AML-193 (cell line): ENCODE measurements at regions not wholly inside any gene's neighbourhood (a gene's known extent, or its start where the extent isn't known, plus 50 kb on each side); places are given as distances from the start of the nearest gene placed in this dataset.

ENCODE experiments used
- DNase-seq, 2 experiments: peaks; one replicate each; lab custom pipeline; 2025; lab: John Stamatoyannopoulos, UW

DNA sequence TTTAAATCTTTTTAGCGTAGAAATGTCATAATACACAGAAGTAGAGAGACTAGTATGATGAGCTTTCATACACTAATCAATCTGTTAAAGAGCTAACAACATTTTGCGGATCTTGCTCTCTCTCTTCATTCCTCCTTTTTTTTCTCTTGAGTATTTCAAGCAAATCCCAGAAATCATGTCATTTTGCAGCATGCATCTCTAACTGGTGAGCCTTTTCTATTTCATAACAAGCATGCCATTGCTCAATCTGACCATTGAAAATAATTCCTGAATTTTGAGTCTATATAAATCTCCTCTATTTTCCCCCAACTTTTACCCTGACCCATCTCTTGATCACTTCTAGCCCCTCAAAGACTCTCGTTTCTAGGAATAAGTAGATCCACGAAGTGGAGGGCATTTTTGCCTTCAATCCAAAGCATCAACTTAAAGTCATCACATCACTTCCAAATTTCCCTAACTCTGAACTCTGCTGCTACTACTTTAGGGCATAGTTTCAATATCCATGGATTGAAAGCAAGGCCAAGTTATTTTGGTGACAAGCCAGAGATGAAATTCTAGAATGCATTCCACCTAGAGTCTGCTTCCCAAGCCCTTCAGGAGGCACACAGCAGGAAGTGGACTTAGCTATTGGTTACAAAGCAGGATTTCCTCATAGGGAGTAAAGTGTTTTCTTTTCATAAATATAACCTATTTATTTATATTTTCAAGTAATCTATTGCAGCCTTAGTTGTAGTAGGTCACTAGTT lies 253.5 kb upstream of the ZPLD1 start:
- no peak for DNase-seq

DNA sequence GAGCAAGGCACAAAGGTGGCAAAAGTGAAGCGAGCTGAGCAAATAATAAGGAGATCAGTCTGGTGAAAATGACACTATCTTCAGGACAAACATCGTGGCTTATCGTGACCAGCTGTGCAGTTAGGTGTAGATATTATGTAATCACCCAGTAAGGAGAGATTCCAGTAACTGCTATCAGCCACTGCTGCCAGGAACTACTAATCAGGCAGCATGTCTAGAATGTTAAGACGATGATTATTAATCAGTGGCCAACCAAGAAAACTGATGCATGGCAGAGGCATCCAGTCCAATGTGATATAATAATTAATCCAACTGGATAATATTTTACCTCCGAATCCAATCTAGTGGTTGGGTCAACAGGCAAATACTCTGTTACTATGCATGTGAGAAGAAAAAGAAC lies 252.7 kb upstream of the ZPLD1 start:
- DNase-seq: no peak

DNA sequence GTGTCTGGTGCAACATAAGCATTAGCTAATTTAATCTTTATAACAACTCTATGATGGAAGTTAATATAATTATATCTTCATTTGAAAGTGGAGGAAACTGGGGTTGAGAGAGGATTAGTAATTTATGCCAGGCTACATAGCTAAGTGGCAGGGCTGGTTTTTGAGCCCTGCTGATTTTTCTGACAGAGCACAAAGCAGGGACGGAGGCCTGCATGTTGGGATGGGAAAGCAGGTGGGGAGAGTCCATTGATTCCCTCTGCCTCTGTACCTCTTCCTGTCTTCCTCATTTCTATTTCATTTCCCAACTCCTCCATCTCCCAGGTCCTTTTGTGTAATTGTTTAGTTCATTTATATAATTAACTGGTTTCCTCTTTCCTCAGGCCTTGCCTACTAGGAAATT lies 251.6 kb upstream of the ZPLD1 start:
- DNase-seq: no peak

DNA sequence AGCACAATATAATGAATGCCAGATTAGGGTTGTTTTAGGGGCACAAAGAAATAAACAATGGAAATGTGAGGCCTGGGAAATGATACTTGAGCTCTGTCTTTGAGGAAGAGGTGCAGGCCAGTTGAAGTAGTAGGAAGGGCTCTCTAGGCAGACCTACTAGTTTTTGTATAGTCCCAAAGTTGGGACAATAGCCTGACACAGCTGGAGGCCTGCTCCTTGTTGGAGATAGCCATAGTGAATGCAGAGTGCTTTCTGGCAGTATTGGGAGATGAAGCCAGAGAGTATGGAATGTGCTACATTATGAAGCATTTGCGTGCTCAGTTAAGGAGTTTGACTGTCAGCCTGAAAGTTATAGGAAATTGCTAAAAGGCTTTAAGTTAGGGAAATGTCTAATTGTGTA lies 251.2 kb upstream of the ZPLD1 start:
- no peak for DNase-seq

DNA sequence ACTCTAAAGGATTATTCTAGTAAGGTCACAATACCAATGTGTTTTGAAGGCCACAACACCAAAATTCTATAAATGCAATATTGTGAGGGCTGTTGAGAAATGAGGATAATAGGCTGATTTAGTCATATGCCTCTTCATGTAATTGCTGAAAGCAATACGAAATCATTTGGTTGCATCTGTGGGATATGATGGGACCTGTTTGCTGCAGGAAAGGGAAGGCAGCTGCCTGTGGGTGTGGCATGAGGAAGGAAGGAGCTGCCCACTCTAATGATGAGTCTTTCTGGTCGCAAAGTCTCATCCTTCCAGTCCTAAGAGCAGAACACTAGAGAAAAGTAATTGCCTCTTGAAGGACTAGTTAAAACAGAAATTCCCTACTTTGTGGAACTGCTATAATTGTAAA lies 245.3 kb upstream of the ZPLD1 start:
- DNase-seq: no peak

GRCh38 chr3:102189956-102190723 lies 244.7 kb upstream of the ZPLD1 start:
- DNase-seq: no peak

- no peak for DNase-seq
Measured at GRCh38 chr3:102192575-102192974, 242.2 kb upstream of the ZPLD1 start.

DNA sequence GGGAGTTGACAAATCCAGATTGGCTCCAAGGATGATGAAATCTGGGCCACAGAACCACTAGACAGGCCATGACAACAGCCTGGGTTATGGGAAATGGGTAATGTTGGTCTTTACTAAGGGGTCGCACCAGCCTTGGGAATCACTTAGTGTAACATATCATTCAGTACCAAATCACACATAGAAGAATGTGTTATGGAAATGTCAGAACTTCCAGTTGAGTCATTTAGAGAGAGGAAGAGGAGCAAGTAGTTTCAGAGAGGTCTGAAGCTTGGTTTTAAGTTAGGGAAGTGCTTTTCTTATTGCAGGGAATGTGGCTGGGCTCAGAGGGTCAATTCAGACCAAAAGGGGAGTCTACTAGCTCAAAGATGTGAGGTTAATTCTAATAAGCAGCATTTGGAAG lies 241.6 kb upstream of the ZPLD1 start:
- no peak for DNase-seq

GRCh38 chr3:102194001-102194400 lies 240.8 kb upstream of the ZPLD1 start:
- no peak for DNase-seq

GRCh38 chr3:102194760-102195159 lies 240.1 kb upstream of the ZPLD1 start:
- DNase-seq: no peak

DNA sequence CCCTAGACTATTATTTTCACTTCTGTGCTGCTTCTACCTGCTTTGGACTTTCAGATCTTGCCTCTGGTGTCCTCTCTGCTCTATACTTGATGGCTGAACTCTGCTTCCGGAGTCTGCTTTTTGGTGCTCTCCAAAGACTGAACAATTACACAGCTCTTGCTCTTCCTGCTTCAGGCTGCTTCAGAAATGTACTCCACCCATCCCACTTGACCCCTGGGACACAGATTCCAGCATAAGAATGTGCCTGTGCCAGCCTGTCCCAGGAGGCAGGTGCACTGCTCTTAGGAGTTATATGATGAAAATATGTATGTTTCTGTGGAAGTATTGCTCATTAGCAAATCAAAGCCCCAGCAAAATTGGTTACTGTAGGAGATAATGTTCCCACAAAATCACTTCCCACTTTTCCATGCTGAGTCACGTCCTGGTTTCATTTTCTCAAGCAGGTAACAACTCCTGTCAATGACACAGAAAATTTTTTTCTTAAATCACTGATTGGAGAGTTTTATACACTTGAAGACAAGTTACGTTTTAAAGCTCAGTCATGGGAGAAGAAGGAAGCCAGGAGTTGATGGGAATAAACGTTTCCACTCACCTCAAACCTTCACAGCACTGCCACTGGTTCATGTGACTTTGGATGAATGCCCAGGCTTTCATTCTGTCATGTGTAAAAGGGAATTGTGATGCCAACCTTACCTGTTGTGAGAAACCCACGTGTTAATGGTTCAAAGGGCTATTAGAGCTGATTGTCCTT lies 239.4 kb upstream of the ZPLD1 start:
- DNase-seq: no peak

- DNase-seq: no peak
Measured at GRCh38 chr3:102200126-102200525, 234.7 kb upstream of the ZPLD1 start.

DNA sequence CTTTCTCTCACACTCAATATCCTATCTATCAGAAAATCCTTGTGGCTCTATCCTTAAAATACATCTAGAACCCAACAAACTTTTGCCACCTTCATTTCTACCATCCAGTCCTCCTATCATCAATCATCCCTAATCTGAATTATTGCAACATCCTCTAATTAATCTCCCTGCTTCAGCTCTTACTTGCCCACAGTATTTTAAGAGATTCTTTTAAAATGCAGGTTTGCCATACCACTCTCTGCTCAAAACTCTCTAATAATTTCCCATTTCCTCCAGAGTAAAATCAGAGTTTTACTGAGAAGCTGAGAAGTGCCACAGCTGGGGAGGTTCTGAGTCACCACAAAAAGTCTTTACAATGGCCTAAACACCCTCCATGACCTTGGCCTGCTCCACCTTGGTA lies 234.3 kb upstream of the ZPLD1 start:
- no peak for DNase-seq

GRCh38 chr3:102205647-102206046 lies 229.2 kb upstream of the ZPLD1 start:
- DNase-seq: no peak

DNA sequence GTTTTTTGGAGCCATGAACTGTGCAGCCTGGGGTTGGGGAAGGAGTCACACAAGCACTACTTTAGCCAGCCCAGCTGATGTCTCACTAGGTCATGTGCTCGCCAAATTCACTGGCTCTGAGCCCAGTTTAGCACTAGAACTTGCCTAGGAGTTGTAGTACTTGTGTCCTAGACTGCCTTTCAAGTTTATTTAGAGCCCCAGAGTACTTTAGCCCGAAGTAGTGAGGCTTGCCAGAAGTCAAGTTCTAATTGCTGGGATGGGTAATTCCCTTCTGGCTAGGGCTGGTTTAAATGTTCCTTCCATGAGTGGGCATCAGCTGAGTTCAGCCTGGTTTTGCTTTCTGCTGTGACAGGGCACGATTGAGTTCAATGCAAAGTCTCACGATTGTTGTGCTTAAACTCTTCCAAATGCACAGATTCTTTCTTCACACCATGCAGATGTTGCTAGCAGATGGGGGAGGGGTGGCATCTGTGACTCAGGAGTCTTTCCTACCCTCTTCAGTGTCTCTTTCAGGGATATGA lies 228.2 kb upstream of the ZPLD1 start:
- no peak for DNase-seq

- DNase-seq: no peak
Measured at GRCh38 chr3:102207151-102207571, 227.7 kb upstream of the ZPLD1 start.

DNA sequence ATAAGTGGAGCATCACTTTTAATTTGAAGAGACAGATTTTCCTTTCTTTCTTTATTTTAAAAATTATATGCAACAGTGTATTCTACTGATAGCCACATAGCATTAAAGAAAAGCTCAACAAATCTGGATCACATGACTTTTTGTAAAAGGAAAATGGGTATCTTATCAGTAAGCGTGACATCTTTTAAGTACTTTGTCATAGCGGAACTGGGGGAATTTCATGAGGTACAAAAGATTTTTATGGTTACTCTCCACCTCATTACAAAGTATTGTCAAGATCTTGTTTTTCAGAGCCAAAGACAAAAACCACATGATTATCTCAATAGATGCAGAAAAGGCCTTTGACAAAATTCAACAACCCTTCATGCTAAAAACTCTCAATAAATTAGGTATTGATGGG lies 219.6 kb upstream of the ZPLD1 start:
- DNase-seq: no peak

- no peak for DNase-seq
Measured at GRCh38 chr3:102223132-102223531, 211.7 kb upstream of the ZPLD1 start.

- DNase-seq: peak; percentile 11 to 30
Measured at GRCh38 chr3:102224171-102224570, 210.6 kb upstream of the ZPLD1 start.

DNA sequence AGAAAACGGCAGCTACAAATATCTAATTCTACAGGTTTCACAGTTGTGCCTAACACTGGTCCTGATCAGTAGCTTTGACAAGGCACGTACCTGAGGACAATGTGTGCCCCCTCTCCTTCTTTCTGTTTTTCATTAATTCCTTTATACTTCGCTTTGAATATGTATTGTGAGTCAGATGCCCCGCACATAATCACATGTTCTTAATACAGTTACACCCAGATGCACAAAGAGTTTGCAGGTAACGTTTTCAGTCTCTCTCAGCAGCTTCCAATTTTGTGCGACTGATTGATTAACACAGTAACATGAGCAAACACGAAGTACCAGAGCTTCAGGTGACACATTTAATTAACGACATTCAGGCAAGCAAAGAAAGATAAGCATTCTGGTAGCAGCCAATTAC lies 209.8 kb upstream of the ZPLD1 start:
- no peak for DNase-seq

DNA sequence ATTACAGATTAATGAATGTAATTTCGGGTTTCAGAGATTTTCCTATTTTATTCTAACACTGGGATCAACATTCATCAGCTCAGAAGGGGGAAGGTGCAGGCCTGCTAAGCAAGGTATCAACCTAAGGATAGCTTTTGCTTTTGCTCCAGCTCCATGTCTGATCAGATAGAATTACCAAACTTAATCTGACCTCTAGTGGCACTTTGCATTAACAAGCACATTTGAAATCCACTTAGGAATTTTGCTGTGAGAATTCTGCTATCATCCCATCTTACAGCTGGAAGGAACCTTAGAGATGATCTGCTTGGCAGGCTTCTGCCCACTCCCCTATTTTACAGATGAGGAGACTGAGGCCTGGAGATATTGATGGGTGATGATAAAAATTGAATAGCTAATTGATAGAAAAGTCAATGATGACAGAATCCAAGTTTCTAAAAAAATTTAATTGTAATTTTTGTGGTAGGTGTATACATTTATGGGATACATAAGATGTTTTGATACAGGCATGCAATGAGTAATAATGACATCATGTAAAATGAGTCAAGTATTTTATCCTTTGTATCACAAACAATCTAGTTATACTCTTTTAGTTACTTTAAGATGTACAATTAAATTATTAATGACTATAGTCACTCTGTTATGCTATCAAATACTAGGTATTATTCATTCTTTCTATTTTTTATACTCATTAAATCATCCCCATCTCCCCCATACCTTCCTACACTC lies 209.2 kb upstream of the ZPLD1 start:
- peak; percentile 59 to 70 for DNase-seq

DNA sequence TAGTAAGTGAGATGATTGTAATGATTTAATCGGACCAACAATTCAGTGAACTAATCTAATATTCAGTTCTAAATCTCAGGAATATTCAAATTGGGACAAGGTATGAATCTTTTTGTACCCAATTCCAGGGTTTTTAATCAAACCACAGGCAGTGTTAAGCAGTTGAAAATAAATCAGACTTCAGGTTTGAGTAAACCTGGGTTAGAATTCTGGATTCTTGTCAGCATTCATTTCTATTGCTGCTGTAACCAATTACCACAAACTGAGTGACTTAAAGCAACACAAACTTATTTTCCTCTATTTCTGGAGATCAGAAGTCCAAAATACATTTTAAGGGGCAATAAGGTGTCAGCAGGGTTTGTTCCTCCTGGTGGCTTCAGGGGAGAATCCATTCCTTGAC lies 208.4 kb upstream of the ZPLD1 start:
- DNase-seq: no peak
